GM12891 (cell line): ENCODE measurements at regions not wholly inside any gene's neighbourhood (a gene's known extent, or its start where the extent isn't known, plus 50 kb on each side); places are given as distances from the start of the nearest gene placed in this dataset.

Experiments used
- PAX5 ChIP-seq: IDR thresholded peaks from 2 replicates; pipeline ENCODE4 v1.6.1; 2011; ENCODE audit warnings: low read length, moderate library complexity, mild to moderate bottlenecking; ENCODE audit not compliant: insufficient read depth, severe bottlenecking
- POLR2A ChIP-seq: IDR thresholded peaks from 2 replicates; pipeline ENCODE4 v1.6.1; 2011; ENCODE audit warnings: low read depth, low read length, control low read depth
- POLR2AphosphoS5 ChIP-seq: IDR thresholded peaks from 2 replicates; pipeline ENCODE4 v1.6.1; 2011; ENCODE audit warnings: low read depth, low read length, control low read depth
- TAF1 ChIP-seq: IDR thresholded peaks from 2 replicates; pipeline ENCODE4 v1.6.1; 2011; ENCODE audit warnings: low read depth, low read length, control low read depth

DNA sequence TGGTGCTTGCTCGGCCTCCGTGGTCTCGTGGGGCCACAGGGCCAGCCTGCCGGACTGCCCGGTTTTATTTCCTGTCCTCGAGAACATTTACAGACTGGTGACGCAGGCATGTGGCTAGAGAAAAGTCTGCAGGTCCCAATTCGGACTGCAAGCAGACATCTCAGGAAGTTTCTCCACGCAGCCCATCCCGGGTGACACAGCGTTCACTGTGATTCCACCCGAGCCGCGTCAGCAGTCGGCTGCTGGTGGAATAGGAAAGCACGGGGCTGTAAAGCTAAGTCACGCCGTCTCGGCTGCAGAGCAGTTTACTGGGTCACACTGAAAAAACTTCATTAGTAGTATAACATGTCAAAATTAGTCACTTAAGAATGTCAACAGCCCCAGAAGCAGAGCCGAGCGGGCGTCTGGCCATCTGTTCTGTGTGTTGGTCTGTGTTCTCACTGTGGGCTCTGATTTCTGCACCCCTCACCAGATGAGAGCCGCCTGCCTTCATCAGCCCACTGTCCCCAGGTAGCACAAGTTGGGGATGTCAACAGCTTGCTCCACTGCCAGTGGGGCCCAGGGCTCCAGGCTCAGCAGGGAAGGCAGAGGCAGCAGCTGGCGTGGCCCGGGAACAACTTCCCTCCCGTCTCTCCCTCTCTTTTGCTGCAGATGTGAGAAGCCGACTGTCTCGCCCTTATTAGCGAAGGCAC, 363.7 kb downstream of the IRX2 start:
- TF ChIP-seq POLR2AphosphoS5 (no peak), POLR2A (no peak), PAX5 (no peak), TAF1 (no peak)
